Sciatic nerve (tissue), 2 donors: ENCODE measurements at regions not wholly inside any gene's neighbourhood (a gene's known extent, or its start where the extent isn't known, plus 50 kb on each side); places are given as distances from the start of the nearest gene placed in this dataset.
"Not testable (repeated sequence)": the region's sequence is repeated elsewhere in the genome, so short reads cannot be mapped to it uniquely, and the experiment has no call there.

Experiments used
- ATAC-seq: fragments of 200-7000 bp; cut with Tn5 transposase; one replicate; pipeline ENCODE4 v1.9.1; 2020; ENCODE audit warnings: mild to moderate bottlenecking, moderate library complexity
- DNase-seq: peaks from one replicate; pipeline ENCODE4 v3.0.0-alpha.2; 2020; ENCODE audit warnings: low spot score
- intact Hi-C: fragments of 100-400 bp; cut with DNase I; formaldehyde crosslinking; loops from one replicate; pipeline ENCODE4 v1.14.2; 2022
- donor health status: DM: no; HTN: no; CAD: no.
- donor health status: DM: no; HTN: no; CAD: no.

DNA sequence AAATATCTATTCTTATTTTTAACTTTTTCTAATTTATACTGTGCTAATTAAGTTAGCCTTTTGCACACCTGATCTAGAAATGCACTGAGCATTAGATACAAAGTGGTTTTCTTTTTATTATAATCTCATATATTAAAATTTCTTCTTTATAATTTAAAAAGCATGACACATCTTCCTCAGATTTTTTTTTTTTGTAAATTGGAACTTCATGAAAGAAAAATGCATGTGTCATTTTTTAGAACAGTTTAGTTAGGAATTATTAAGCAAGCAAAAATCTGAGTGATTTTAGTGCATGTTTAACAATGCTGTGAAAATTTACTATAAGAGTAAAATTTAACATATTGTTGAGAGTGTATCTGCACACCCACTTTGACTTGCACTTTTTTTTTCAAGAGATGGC is 367.9 kb downstream of the TFEC start:
- intact Hi-C loops = no loop called here
- ATAC-seq (no peak), DNase-seq (no peak)

DNA sequence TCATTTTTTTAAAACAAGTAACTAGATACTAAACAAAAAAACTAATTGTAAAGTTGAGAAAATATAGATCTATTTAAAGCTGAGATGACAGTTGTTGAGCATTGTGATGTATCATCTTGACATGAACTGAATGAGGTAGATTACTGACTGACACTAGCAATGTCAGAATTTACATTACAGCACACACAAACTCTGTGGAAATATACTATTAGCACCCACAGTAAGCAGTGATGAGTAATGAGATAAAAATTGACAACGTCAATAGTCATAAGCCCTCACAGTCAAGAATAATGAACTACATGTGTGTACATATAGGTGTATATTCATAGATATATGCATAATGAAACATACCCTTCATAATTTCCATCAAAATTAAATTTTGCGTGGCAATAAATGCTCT is 368.4 kb downstream of the TFEC start:
- intact Hi-C loops = no loop called here
- DNase-seq (no peak), ATAC-seq (no peak)

DNA sequence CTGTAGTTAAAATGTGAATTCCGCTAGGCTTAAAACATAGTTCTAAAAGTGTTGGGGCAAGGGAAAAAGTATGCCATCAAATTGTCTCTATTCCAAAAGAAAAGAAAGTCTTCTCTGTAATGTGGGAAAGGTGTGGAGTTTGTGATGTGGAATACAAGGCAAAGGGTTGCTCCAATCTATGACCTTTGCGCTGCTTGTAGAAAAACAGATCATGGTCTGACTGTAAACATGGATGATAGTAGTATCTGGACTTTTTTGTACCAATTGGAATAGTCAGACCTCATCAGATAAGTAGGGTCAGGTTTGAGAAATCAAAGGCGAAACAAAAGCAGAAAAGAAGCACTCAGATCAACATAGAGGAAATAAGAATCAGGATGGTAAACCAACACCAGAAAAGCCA is 372.3 kb downstream of the TFEC start:
- ATAC-seq = no peak
- no peak for DNase-seq
- intact Hi-C loops = no loop called here

DNA sequence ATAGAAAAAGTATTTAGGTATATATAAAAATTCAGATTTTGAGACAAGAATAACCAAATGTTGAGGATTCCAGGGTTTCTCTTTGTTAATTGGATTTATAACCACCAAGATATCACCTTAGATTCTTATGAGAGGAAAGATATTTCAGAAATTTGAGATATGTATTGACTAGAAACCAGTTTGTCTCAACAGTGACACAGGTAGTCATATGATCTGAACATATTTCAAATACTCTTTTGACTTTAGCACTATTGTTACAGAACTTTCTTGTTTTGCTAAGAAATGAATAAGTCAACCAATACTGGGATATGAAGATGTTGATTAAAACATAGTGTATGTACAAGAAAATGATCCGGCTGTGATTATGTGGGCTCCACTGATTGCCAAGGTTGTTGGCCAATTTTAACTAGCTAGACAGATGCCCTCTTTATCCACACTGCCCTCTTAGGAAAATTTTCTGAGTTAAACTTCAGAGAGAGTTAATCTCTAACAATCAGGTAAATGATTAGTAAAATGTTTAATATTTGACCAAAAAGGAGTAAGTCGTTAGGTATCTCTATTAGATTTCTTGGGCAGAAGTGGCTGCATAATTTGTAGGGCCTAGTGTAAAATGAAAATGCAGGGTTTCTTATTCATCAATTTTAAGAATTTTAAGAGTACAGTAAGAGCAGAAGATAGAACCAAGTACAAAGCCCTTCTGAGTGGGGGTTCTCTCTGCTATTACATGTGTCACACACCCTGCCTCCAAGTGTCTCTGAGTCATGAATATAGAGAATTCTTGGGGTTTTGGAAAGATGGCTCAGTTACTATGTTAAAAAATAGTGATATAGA is 376.0 kb downstream of the TFEC start:
- ATAC-seq = no peak
- DNase-seq = no peak
- intact Hi-C loops = no loop called here

DNA sequence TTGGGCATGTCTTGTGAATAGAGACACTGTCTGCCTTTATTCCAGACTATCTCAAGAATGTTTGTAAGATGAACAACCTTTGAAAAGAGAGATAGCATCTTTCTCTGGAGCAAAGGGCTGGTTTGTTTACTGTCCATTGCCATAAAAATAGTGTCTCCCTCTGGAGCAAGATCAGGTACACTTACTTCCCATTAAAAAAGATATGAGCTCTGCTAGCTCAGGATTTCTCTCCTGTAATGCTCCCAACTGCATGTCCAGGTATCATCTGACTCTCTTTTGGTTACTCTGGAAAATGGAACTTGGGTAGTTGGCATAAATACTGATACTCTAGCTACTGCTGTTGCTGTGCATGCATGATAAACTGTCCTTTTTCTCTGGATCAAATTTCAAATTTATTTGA is 381.1 kb downstream of the TFEC start:
- DNase-seq (no peak), ATAC-seq (no peak)
- intact Hi-C loops = no loop called here

DNA sequence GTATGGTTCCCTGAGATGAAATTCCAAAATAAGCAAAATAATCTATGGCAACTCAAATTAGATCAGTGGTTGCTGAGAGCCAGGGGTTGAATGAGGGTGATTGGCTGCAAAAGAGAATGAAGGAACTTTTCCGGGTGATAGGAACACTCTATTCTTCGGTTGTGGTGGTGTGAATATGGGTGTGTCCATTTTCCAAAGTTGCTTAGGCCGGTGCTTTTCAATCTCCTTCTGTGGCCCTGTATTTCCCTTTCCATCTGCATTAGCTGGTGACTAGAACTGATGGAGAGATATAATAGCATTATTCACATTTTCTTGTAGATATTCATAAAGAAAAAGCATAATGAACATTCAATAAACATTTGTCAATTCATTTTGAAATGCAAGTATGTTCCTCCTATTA is 382.9 kb downstream of the TFEC start:
- no peak for ATAC-seq

DNA sequence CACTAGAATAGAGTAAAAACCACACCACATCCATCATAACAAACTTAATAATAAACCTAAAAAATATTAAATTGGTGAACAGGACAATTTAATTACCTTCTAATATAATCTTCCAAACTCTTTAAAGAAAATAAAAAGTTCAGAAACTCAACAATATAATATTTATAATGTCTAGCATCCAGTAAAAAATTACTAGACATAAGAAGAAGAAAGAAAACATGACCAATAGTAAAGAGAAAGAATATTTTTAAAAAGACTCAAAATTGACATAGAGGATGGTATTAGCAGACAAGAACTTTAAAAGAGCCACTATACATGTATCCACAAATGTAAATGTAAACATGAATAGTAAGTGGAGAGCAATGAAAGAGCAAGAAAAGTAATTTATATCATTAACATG is 388.4 kb downstream of the TFEC start:
- DNase-seq (no peak), ATAC-seq (no peak)
- intact Hi-C loops = no loop called here

More for the DNA sequence above, 382.9 kb downstream of the TFEC start:
- no peak for DNase-seq
- intact Hi-C loops = no loop called here

DNA sequence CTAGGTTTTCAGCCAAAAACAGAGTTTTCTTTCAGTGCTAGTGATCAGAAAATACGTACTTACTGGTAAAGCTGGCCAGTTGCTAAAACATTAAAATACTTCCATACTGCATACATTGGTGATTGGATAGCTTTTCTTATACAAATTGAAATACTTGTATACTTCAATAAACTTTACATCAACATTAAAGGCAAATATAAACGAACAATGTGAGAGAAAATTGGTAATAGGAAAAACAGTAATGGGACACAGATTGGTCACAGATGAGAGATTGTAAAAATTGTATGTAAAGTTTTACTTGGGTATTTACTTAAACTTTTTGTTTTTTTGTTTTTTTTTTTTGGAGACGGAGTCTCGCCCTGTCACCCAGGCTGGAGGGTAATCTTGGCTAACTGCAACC is 391.7 kb downstream of the TFEC start:
- DNase-seq (no peak), ATAC-seq (no peak)
- intact Hi-C loops = no loop called here

DNA sequence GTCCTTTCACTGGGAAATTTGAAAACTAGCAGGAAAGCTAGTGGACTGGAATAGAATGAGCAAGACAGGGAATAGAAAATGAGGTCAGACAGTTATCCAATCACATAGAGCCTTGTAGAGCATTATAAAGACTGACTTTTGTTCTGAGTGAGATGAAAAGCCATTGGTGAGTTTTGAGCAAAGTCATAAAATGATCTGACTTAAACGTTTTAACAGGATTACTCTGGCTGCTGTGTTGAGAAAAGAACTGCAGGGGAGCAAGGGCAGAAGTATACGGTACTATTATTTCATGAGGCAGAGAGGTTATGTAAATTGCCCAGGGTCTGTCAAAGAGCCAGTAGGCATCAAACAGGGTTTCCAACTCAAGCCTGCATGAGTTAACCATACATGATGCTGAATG is 393.4 kb downstream of the TFEC start:
- no peak for ATAC-seq
- no peak for DNase-seq
- intact Hi-C loops = no loop called here

DNA sequence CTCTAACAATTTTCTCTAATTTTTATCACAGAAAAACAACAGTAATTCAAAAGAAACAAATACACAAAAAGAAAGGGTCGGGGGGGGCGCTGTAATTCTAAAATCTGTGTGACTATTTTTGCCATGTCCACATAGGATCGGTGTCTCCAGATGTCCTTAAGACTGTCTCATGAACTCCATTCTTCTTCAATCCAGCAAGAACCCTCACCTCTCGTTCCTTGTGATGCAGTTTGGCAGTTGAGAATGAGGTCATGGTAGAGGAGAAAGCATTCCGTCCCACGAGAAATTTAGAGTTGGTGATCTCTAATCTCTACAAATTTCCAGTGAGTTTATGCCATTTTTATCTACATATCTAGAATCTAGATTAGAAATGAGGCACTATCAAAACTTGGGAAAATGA is 394.7 kb downstream of the TFEC start:
- no peak for DNase-seq
- ATAC-seq = no peak
- intact Hi-C loops = no loop called here

DNA sequence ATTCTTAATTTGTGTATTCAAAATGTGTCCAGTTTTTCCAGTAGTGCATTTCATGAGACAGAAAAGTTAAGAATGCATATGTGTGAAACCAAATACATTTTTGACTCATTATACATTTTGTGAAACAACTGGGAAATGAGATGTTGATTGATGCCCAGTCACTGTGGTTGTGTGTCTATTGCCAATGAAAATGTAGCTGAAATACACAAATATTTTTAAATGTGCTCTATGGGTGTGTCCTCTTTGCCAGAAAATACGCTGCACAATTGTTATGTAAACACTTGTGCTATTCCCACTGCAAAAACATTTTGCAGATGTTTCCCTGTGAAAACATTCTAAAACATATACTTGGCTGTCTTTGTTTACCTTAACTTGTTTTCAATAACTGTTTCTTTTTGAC is 395.2 kb downstream of the TFEC start:
- no peak for DNase-seq
- ATAC-seq = no peak
- intact Hi-C loops = no loop called here

DNA sequence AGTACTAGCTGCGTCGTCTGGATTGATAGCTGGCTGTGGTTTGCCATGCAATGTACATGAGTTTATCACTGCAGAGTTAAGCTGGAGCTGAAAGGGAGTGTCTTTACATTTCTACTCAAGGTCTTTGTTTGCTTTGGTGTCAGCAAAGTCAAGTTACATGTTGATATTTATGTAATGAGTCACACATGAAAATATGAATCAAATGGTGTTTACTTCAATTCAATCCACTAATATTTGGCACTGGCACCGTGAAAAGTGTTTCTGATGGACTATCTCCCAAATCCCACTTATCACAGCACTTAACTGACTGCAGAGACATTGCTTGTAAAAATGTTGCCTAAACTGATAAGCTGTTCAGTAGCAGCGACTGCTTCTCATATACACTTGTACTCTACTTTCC is 395.9 kb downstream of the TFEC start:
- ATAC-seq = no peak
- no peak for DNase-seq
- intact Hi-C loops = no loop called here

DNA sequence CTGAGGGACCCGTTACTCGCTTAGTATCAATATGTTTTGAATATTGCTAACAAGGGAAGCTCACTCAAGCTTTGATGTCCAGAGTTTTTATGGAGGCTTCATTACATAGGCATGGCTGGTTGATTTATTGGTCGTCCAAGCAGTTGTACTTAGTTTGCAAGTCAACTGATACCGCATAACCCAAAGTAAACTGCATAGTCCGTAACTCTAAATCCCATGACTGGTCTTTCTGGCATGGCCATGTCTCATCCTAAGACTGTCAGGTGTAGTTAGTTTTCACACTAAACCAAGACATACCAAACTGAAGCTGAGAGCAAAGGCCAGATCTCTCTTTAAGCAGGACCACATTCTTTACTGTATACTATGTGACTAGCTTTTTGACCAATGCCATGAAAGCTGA is 397.9 kb downstream of the TFEC start:
- intact Hi-C loops = no loop called here
- DNase-seq = no peak

DNA sequence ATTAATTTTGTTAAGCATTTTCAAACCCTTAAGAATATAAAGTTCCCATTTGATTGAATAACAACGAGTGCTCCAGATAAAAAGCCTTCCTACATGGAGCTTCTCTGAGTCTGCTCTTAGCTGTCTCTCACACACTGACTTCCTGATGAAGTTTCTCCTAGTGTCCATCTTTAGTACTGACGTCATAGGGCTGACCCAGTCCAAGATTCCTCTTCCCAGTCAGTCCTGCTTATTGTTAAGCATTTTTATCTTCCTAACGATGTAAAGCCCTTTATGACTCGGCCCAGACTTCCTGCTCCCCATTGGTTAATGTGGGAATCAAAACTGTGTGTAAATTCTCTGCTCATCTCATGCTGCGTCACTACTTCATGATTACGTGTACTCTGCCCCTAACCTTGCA is 398.8 kb downstream of the TFEC start:
- DNase-seq (no peak), ATAC-seq (no peak)
- intact Hi-C loops = no loop called here

More for the DNA sequence above, 397.9 kb downstream of the TFEC start:
- no peak for ATAC-seq

DNA sequence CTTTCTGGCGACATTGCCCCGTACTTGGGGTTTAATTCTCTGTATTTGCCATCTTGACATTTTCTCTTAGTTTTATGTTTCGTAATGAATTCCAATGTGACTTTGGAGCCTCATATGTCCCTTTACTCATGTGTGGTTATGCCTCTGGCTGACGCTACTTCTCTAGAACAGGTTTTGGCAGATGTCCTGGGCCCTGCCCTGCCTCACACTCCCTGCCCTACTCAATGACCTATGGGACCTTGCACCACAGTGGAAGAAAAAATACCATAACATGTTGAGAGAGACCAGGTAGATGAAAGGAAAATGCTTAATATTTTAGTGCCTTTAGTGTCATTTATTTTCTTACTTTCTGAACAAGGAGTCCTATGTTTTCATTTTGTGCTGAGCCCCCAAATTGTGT is 400.5 kb downstream of the TFEC start:
- ATAC-seq = no peak
- no peak for DNase-seq

DNA sequence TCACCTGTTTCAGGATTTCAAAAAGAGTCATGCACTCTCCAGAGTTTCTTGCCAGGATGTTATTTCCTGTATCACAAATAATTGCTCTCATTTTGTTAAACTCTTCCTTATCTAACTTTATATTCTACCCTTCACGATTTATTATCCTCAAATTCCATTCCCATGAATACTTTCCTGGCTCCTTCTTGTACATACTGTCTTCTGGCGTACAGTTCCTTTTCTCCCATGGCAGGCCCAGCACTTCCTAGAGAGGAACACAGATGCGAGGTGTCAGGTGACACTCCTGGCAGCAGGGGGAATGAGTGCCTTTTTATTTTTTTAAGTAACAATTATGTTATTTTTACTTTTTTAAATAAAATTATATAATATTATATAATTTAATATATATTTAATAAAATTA is 411.9 kb downstream of the TFEC start:
- DNase-seq (no peak), ATAC-seq (no peak)
- intact Hi-C loops = no loop called here

More for the DNA sequence above, 400.5 kb downstream of the TFEC start:
- intact Hi-C loops = no loop called here

DNA sequence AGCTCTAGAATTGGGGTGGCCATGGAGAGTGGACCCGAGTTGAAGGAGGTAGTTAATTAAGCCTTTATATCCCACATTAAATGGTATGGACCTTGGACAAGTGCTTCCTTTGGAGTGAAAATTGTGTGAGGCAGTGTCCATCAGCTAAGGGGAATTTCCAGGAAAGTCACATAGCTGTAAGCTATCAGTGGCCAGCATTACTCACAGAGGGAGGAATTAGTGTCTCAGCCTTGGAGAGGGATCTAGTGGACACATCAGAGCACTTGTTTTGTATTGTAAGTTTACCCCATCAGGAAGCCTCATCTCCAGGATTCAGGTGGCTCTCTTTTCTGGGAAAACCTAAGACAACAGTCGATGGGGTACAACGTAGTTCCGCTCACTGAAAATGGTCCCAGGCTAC is 416.7 kb downstream of the TFEC start:
- no peak for DNase-seq
- intact Hi-C loops = no loop called here
- ATAC-seq = no peak

DNA sequence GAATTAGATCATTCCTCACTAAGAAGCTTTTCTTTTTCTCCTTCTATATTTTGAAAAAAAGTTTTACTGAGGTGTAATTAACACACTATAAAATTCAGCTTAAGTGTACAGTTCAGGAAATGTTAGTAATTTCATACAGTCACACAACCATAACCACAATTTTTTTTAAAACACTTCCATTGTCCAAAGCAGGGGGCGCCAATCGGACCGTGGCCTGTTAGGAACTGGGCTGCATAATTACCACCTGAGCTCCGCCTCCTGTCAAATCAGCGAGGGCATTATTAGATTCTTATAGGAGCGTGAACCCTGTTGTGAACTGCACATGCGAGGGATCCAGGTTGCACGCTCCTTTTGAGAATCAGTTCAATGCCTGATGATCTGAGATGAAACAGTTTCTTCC is 427.1 kb downstream of the TFEC start:
- intact Hi-C loops = no loop called here
- ATAC-seq (no peak), DNase-seq (no peak)

DNA sequence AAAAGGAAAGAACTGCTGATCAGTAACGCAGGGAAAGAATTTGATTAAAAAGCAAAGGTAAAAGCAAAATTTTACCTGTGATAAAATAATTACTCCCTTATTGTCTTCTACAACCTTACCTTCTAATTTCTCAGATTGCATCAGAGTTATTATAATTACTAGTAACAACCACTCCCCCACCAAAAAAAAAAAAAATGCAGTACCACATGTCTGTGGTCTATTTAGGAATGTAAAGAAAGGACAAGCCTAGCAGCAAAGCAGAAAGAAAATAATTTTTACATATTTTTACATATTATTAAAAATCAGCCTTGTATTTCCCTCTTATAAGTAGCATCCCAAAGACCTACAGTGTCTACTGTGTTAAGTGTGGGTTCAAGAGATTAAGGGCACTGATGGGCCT is 430.4 kb downstream of the TFEC start:
- DNase-seq (no peak), ATAC-seq (no peak)
- intact Hi-C loops = no loop called here

DNA sequence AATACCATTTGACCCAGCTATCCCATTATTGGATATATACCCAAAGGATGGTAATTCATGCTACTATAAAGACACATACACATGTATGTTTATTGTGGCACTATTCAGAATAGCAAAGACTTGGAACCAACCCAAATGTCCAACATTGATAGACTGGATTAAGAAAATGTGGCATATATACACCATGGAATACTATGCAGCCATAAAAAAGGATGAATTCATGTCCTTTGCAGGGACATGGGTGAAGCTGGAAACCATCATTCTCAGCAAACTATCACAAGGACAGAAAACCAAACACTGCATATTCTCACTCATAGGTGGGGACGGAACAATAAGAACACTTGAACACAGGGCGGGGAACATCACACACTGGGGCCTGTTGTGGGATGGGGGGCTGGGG is 431.4 kb downstream of the TFEC start:
- DNase-seq, ATAC-seq, intact Hi-C loops: not testable (repeated sequence)

DNA sequence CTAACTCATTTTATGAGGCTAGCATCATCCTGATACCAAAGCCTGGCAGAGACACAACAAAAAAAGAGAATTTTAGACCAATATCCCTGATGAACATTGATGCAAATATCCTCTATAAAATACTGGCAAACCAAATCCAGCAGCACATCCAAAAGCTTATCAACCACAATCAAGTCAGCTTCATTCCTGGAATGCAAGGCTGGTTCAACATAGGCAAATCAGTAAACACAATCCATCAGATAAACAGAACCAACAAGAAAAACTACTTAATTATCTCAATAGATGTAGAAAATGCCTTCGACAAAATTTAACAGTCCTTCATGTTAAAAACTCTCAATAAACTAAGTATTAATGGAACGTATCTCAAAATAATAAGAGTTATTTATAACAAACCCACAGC is 433.3 kb downstream of the TFEC start:
- DNase-seq, ATAC-seq, intact Hi-C loops: not testable (repeated sequence)
